GM23338 (cell line): ENCODE measurements at regions not wholly inside any gene's neighbourhood (a gene's known extent, or its start where the extent isn't known, plus 50 kb on each side); places are given as distances from the start of the nearest gene placed in this dataset.

ENCODE experiments used
- ATAC-seq: fragments of 200-7000 bp; cut with Tn5 transposase; 3 replicates; pipeline ENCODE4 v1.9.1; 2020
- DNase-seq: peaks from one replicate; pipeline ENCODE4 v3.0.0-alpha.2; 2015; ENCODE audit warnings: low spot score
- H2AFZ ChIP-seq: fragments of 200-600 bp; sonication (generic); 2 replicates; pipeline ENCODE4 v1.8.0; 2016; ENCODE audit warnings: antibody characterized with exemption, mild to moderate bottlenecking, moderate library complexity
- H3F3A ChIP-seq: fragments of 200-600 bp; sonication (generic); replicated peaks from 2 replicates; pipeline ENCODE4 v1.8.0; 2017; ENCODE audit warnings: antibody characterized with exemption, mixed run types, low read depth
- H3K27ac ChIP-seq: fragments of 200-600 bp; sonication (generic); 2 replicates; pipeline ENCODE4 v1.6.1; 2016; ENCODE audit warnings: low read depth
- H3K27me3 ChIP-seq: fragments of 200-600 bp; sonication (generic); 2 replicates; pipeline ENCODE4 v1.8.0; 2016; ENCODE audit warnings: mild to moderate bottlenecking, mixed run types, moderate library complexity; ENCODE audit not compliant: insufficient read depth
- H3K36me3 ChIP-seq: fragments of 200-600 bp; sonication (generic); 2 replicates; pipeline ENCODE4 v1.8.0; 2016; ENCODE audit warnings: mild to moderate bottlenecking; ENCODE audit not compliant: insufficient read depth
- H3K4me1 ChIP-seq: fragments of 200-600 bp; sonication (generic); 2 replicates; pipeline ENCODE4 v1.8.0; 2016; ENCODE audit warnings: mild to moderate bottlenecking, moderate library complexity; ENCODE audit not compliant: insufficient read depth
- H3K4me2 ChIP-seq: fragments of 200-600 bp; sonication (generic); 2 replicates; pipeline ENCODE4 v1.7.1; 2017; ENCODE audit warnings: mixed run types
- H3K4me3 ChIP-seq: fragments of 200-600 bp; sonication (generic); 2 replicates; pipeline ENCODE4 v1.6.1; 2016; ENCODE audit warnings: mixed run types
- H3K79me2 ChIP-seq: fragments of 200-600 bp; sonication (generic); replicated peaks from 2 replicates; pipeline ENCODE4 v1.8.0; 2017; ENCODE audit warnings: mild to moderate bottlenecking; ENCODE audit not compliant: insufficient read depth
- H3K9me2 ChIP-seq: fragments of 200-600 bp; sonication (generic); 2 replicates; pipeline ENCODE4 v1.8.0; 2017; ENCODE audit not compliant: insufficient read depth
- H4K20me1 ChIP-seq: fragments of 200-600 bp; sonication (generic); replicated peaks from 2 replicates; pipeline ENCODE4 v1.8.0; 2017; ENCODE audit warnings: mild to moderate bottlenecking; ENCODE audit not compliant: insufficient read depth
- H3K27ac Mint-ChIP-seq: 2 replicates; pipeline ENCODE4 v1.8.0; 2020; ENCODE audit warnings: inconsistent platforms, mild to moderate bottlenecking, moderate library complexity, mixed read lengths
- H3K27me3 Mint-ChIP-seq: 3 replicates; pipeline ENCODE4 v1.8.0; 2022; ENCODE audit warnings: low read depth, mild to moderate bottlenecking, moderate library complexity, mixed read lengths, inconsistent platforms; ENCODE audit not compliant: insufficient read depth, poor library complexity
- H3K36me3 Mint-ChIP-seq: 3 replicates; pipeline ENCODE4 v1.8.0; 2021; ENCODE audit warnings: low read depth, mild to moderate bottlenecking, inconsistent platforms, moderate library complexity, mixed read lengths
- H3K4me1 Mint-ChIP-seq: 3 replicates; pipeline ENCODE4 v1.8.0; 2020; ENCODE audit warnings: mild to moderate bottlenecking, inconsistent platforms, mixed read lengths
- H3K4me3 Mint-ChIP-seq: 3 replicates; pipeline ENCODE4 v1.8.0; 2021; ENCODE audit warnings: moderate library complexity, mild to moderate bottlenecking, inconsistent platforms, mixed read lengths
- H3K9me3 Mint-ChIP-seq: 3 replicates; pipeline ENCODE4 v1.8.0; 2020; ENCODE audit warnings: moderate library complexity, mild to moderate bottlenecking, inconsistent platforms, mixed read lengths
- NANOG ChIP-seq: IDR thresholded peaks from 2 replicates; pipeline ENCODE4 v1.6.1; 2016; ENCODE audit warnings: antibody characterized with exemption, borderline replicate concordance
- POLR2AphosphoS5 ChIP-seq: IDR thresholded peaks from 2 replicates; pipeline ENCODE4 v1.6.1; 2016; ENCODE audit warnings: antibody characterized with exemption, low read depth
- STAT1 ChIP-seq: IDR thresholded peaks from one replicate; pipeline ENCODE4 v1.6.1; 2016; ENCODE audit warnings: antibody characterized with exemption; ENCODE audit not compliant: unreplicated experiment
- TF ChIP-seq, protein P1 (sequence below): IDR thresholded peaks from 2 replicates; pipeline ENCODE4 v1.6.1; 2016; ENCODE audit warnings: antibody characterized with exemption
- TF ChIP-seq, protein P2 (sequence below): fragments of 250-450 bp; sonication (Bioruptor Pico); IDR thresholded peaks from 2 replicates; pipeline ENCODE4 v1.5.0; 2020; ENCODE audit warnings: mild to moderate bottlenecking, moderate library complexity
- TF ChIP-seq, protein P3 (sequence below), 2 experiments: fragments of 200-600 bp in 1 of 2; sonication (generic) in 1 of 2; conservative IDR thresholded peaks; 2 replicates each; pipeline versions ENCODE4 v1.5.1 to v1.6.1; 2016 to 2017; ENCODE audit warnings: antibody characterized with exemption in 2 of 2, low read depth in 2 of 2, mild to moderate bottlenecking in 2 of 2, moderate library complexity in 1 of 2

DNA sequence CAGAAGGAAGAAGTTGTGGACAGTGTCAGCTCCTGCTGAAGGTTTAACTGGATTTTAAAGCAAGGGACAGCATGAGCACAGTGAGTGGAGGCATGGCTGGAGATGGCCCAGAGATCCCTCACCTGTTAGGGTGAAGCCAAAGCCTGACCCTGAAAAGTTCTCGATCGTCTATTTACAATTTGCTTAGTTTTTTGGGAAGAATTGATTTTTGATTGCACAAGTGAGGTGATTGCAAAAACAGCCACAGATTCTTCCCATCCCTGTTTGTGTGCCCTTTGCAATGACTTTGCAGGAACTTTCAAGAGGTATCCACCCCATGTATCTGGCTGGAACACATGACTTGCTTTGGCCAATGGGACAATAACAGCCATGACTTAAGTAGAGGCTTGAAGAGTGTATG is 170.1 kb downstream of the TFAP2C start (continued):
- TF ChIP-seq, protein P1, sequence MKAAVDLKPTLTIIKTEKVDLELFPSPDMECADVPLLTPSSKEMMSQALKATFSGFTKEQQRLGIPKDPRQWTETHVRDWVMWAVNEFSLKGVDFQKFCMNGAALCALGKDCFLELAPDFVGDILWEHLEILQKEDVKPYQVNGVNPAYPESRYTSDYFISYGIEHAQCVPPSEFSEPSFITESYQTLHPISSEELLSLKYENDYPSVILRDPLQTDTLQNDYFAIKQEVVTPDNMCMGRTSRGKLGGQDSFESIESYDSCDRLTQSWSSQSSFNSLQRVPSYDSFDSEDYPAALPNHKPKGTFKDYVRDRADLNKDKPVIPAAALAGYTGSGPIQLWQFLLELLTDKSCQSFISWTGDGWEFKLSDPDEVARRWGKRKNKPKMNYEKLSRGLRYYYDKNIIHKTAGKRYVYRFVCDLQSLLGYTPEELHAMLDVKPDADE: no peak
- TF ChIP-seq STAT1: no peak
- TF ChIP-seq, protein P2, sequence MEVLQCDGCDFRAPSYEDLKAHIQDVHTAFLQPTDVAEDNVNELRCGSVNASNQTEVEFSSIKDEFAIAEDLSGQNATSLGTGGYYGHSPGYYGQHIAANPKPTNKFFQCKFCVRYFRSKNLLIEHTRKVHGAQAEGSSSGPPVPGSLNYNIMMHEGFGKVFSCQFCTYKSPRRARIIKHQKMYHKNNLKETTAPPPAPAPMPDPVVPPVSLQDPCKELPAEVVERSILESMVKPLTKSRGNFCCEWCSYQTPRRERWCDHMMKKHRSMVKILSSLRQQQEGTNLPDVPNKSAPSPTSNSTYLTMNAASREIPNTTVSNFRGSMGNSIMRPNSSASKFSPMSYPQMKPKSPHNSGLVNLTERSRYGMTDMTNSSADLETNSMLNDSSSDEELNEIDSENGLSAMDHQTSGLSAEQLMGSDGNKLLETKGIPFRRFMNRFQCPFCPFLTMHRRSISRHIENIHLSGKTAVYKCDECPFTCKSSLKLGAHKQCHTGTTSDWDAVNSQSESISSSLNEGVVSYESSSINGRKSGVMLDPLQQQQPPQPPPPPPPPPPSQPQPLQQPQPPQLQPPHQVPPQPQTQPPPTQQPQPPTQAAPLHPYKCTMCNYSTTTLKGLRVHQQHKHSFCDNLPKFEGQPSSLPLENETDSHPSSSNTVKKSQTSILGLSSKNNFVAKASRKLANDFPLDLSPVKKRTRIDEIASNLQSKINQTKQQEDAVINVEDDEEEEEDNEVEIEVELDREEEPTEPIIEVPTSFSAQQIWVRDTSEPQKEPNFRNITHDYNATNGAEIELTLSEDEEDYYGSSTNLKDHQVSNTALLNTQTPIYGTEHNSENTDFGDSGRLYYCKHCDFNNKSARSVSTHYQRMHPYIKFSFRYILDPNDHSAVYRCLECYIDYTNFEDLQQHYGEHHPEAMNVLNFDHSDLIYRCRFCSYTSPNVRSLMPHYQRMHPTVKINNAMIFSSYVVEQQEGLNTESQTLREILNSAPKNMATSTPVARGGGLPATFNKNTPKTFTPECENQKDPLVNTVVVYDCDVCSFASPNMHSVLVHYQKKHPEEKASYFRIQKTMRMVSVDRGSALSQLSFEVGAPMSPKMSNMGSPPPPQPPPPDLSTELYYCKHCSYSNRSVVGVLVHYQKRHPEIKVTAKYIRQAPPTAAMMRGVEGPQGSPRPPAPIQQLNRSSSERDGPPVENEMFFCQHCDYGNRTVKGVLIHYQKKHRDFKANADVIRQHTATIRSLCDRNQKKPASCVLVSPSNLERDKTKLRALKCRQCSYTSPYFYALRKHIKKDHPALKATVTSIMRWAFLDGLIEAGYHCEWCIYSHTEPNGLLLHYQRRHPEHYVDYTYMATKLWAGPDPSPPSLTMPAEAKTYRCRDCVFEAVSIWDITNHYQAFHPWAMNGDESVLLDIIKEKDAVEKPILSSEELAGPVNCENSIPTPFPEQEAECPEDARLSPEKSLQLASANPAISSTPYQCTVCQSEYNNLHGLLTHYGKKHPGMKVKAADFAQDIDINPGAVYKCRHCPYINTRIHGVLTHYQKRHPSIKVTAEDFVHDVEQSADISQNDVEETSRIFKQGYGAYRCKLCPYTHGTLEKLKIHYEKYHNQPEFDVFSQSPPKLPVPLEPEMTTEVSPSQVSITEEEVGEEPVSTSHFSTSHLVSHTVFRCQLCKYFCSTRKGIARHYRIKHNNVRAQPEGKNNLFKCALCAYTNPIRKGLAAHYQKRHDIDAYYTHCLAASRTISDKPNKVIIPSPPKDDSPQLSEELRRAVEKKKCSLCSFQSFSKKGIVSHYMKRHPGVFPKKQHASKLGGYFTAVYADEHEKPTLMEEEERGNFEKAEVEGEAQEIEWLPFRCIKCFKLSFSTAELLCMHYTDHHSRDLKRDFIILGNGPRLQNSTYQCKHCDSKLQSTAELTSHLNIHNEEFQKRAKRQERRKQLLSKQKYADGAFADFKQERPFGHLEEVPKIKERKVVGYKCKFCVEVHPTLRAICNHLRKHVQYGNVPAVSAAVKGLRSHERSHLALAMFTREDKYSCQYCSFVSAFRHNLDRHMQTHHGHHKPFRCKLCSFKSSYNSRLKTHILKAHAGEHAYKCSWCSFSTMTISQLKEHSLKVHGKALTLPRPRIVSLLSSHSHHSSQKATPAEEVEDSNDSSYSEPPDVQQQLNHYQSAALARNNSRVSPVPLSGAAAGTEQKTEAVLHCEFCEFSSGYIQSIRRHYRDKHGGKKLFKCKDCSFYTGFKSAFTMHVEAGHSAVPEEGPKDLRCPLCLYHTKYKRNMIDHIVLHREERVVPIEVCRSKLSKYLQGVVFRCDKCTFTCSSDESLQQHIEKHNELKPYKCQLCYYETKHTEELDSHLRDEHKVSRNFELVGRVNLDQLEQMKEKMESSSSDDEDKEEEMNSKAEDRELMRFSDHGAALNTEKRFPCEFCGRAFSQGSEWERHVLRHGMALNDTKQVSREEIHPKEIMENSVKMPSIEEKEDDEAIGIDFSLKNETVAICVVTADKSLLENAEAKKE: no peak
- no peak for TF ChIP-seq NANOG

DNA sequence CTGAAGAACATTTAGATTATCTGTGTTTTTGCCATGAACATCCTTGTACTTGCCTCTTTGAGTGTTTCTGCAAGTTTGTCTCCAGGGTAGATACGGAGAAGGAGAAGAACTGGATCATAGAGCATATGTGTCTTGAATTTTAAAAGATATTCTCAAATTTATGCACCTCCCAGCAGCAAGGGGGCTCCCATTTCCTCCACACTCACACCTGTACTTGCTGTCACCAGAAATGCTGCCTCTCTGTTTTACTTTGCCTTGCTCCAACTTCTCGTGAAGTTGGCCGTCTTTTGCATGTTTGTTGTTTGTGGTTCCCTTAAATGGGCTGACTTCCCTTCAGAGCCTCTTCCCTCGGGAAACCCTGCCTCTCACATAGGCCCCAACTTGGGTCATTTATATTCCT is 171.0 kb downstream of the TFAP2C start:
- no peaks in the 10 kb centered on the region; the same call in 1 of the 2 replicates for H3K36me3 ChIP-seq
- TF ChIP-seq, protein P3, sequence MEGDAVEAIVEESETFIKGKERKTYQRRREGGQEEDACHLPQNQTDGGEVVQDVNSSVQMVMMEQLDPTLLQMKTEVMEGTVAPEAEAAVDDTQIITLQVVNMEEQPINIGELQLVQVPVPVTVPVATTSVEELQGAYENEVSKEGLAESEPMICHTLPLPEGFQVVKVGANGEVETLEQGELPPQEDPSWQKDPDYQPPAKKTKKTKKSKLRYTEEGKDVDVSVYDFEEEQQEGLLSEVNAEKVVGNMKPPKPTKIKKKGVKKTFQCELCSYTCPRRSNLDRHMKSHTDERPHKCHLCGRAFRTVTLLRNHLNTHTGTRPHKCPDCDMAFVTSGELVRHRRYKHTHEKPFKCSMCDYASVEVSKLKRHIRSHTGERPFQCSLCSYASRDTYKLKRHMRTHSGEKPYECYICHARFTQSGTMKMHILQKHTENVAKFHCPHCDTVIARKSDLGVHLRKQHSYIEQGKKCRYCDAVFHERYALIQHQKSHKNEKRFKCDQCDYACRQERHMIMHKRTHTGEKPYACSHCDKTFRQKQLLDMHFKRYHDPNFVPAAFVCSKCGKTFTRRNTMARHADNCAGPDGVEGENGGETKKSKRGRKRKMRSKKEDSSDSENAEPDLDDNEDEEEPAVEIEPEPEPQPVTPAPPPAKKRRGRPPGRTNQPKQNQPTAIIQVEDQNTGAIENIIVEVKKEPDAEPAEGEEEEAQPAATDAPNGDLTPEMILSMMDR (conservative IDR thresholded peaks at IDR 0.05; ENCODE audit: low read depth in 2 of 2): peak in 1 of 2 experiments; percentile 41; a peak in 3 of 4 replicates
- TF ChIP-seq POLR2AphosphoS5: no peak
- H3K79me2 ChIP-seq: no peaks in the 10 kb centered on the region
- H3K27ac Mint-ChIP-seq: no peak overlapping the region
- peaks cover 7% of the 10 kb centered on the region for H3K27me3 Mint-ChIP-seq
- ATAC-seq (no peak), DNase-seq (no peak)
- no peaks in the 10 kb centered on the region for H4K20me1 ChIP-seq
- H3K4me2 ChIP-seq: no peak overlapping the region
- peaks cover 9% of the 10 kb centered on the region for H3K36me3 Mint-ChIP-seq
- H3K9me3 Mint-ChIP-seq: peaks cover 14% of the 10 kb centered on the region
- no peak overlapping the region for H3K27ac ChIP-seq
- peaks cover 10% of the 10 kb centered on the region; the same call in 2 of the 3 replicates for H3K4me1 Mint-ChIP-seq
- H3K4me1 ChIP-seq: peaks cover 4% of the 10 kb centered on the region; the same call in 1 of the 2 replicates
- no peaks in the 10 kb centered on the region for H3K27me3 ChIP-seq
- no peaks in the 10 kb centered on the region for H3K9me2 ChIP-seq
- H3F3A ChIP-seq: no peaks in the 10 kb centered on the region
- no peak overlapping the region for H2AFZ ChIP-seq
- no peak overlapping the region for H3K4me3 ChIP-seq
- H3K4me3 Mint-ChIP-seq: no peak overlapping the region
